H1 (cell line): ENCODE measurements at regions not wholly inside any gene's neighbourhood (a gene's known extent, or its start where the extent isn't known, plus 50 kb on each side); places are given as distances from the start of the nearest gene placed in this dataset.

Experiments used
- KDM1A ChIP-seq: fragments of 200-600, 300-600 bp; sonication (generic); IDR thresholded peaks from 2 replicates; pipeline ENCODE4 v1.7.1; 2016; ENCODE audit warnings: mild to moderate bottlenecking, low read length, borderline replicate concordance
- MAX ChIP-seq: IDR thresholded peaks from 2 replicates; pipeline ENCODE4 v1.6.1; 2012; ENCODE audit warnings: inconsistent platforms
- POU5F1 ChIP-seq: IDR thresholded peaks from 2 replicates; pipeline ENCODE4 v1.6.1; 2011; ENCODE audit warnings: low read depth, mild to moderate bottlenecking, low read length, moderate library complexity

- TF ChIP-seq MAX (no peak), KDM1A (no peak), POU5F1 (no peak)
Observed at GRCh38 chrX:39929379-39930025, 168.3 kb downstream of the BCOR start (continued).
